ENCODE measurements at regions not wholly inside any gene's neighbourhood (a gene's known extent, or its start where the extent isn't known, plus 50 kb on each side); places are given as distances from the start of the nearest gene placed in this dataset.
"Not testable (repeated sequence)": the region's sequence is repeated elsewhere in the genome, so short reads cannot be mapped to it uniquely, and the experiment has no call there.

- not testable (repeated sequence) for H3K9me3 ChIP-seq (ENCODE audit: control insufficient read depth, low read length); H3K36me3 ChIP-seq (ENCODE audit: control insufficient read depth, insufficient read depth, low read length, severe bottlenecking); H3K27me3 ChIP-seq (replicated peaks; ENCODE audit: control insufficient read depth, insufficient read depth, low read length); H3K9ac ChIP-seq (ENCODE audit: low read length); DNase-seq (ENCODE audit: low read depth); H3K4me1 ChIP-seq (ENCODE audit: control insufficient read depth, insufficient read depth, low read length); H3K4me3 ChIP-seq (ENCODE audit: low read length)
These were observed 524.6 kb downstream of the FOXD4L4 start for GRCh38 chr9:66261576-66261975.

- H3K9ac ChIP-seq (ENCODE audit: low read length); H3K4me1 ChIP-seq (ENCODE audit: control insufficient read depth, insufficient read depth, low read length); H3K36me3 ChIP-seq (ENCODE audit: control insufficient read depth, insufficient read depth, low read length, severe bottlenecking); H3K9me3 ChIP-seq (ENCODE audit: control insufficient read depth, low read length); DNase-seq (ENCODE audit: low read depth); H3K4me3 ChIP-seq (ENCODE audit: low read length); H3K27me3 ChIP-seq (replicated peaks; ENCODE audit: control insufficient read depth, insufficient read depth, low read length): not testable (repeated sequence)
These were observed 526.7 kb downstream of the FOXD4L4 start for GRCh38 chr9:66263621-66264020.

- H3K9ac ChIP-seq (ENCODE audit: low read length); DNase-seq (ENCODE audit: low read depth); H3K27me3 ChIP-seq (replicated peaks; ENCODE audit: control insufficient read depth, insufficient read depth, low read length); H3K4me3 ChIP-seq (ENCODE audit: low read length); H3K9me3 ChIP-seq (ENCODE audit: control insufficient read depth, low read length); H3K4me1 ChIP-seq (ENCODE audit: control insufficient read depth, insufficient read depth, low read length); H3K36me3 ChIP-seq (ENCODE audit: control insufficient read depth, insufficient read depth, low read length, severe bottlenecking): not testable (repeated sequence)
These were observed 527.8 kb downstream of the FOXD4L4 start for GRCh38 chr9:66264786-66265185.

- not testable (repeated sequence) for DNase-seq (ENCODE audit: low read depth); H3K4me3 ChIP-seq (ENCODE audit: low read length); H3K36me3 ChIP-seq (ENCODE audit: control insufficient read depth, insufficient read depth, low read length, severe bottlenecking); H3K27me3 ChIP-seq (replicated peaks; ENCODE audit: control insufficient read depth, insufficient read depth, low read length); H3K9me3 ChIP-seq (ENCODE audit: control insufficient read depth, low read length); H3K9ac ChIP-seq (ENCODE audit: low read length); H3K4me1 ChIP-seq (ENCODE audit: control insufficient read depth, insufficient read depth, low read length)
These were observed 529.3 kb downstream of the FOXD4L4 start for GRCh38 chr9:66266202-66266601.

- H3K9me3 ChIP-seq (ENCODE audit: control insufficient read depth, low read length); H3K27me3 ChIP-seq (replicated peaks; ENCODE audit: control insufficient read depth, insufficient read depth, low read length); H3K4me1 ChIP-seq (ENCODE audit: control insufficient read depth, insufficient read depth, low read length); H3K9ac ChIP-seq (ENCODE audit: low read length); DNase-seq (ENCODE audit: low read depth); H3K36me3 ChIP-seq (ENCODE audit: control insufficient read depth, insufficient read depth, low read length, severe bottlenecking); H3K4me3 ChIP-seq (ENCODE audit: low read length): not testable (repeated sequence)
These were observed 530.0 kb downstream of the FOXD4L4 start for GRCh38 chr9:66266856-66267430.

GRCh38 chr9:66267684-66268083, 530.7 kb downstream of the FOXD4L4 start:
- not testable (repeated sequence) for H3K9ac ChIP-seq (ENCODE audit: low read length); H3K4me1 ChIP-seq (ENCODE audit: control insufficient read depth, insufficient read depth, low read length); H3K4me3 ChIP-seq (ENCODE audit: low read length); DNase-seq (ENCODE audit: low read depth); H3K36me3 ChIP-seq (ENCODE audit: control insufficient read depth, insufficient read depth, low read length, severe bottlenecking); H3K9me3 ChIP-seq (ENCODE audit: control insufficient read depth, low read length); H3K27me3 ChIP-seq (replicated peaks; ENCODE audit: control insufficient read depth, insufficient read depth, low read length)

- not testable (repeated sequence) for H3K4me1 ChIP-seq (ENCODE audit: control insufficient read depth, insufficient read depth, low read length); H3K4me3 ChIP-seq (ENCODE audit: low read length)
These were observed 532.1 kb downstream of the FOXD4L4 start for GRCh38 chr9:66269024-66269423.

GRCh38 chr9:66269783-66270182, 532.8 kb downstream of the FOXD4L4 start:
- not testable (repeated sequence) for H3K9me3 ChIP-seq (ENCODE audit: control insufficient read depth, low read length); H3K36me3 ChIP-seq (ENCODE audit: control insufficient read depth, insufficient read depth, low read length, severe bottlenecking); H3K27me3 ChIP-seq (replicated peaks; ENCODE audit: control insufficient read depth, insufficient read depth, low read length); DNase-seq (ENCODE audit: low read depth); H3K9ac ChIP-seq (ENCODE audit: low read length); H3K4me1 ChIP-seq (ENCODE audit: control insufficient read depth, insufficient read depth, low read length)
- peak overlapping the region; percentile 82 for H3K4me3 ChIP-seq (ENCODE audit: low read length)

More at GRCh38 chr9:66269024-66269423, 532.1 kb downstream of the FOXD4L4 start:
- not testable (repeated sequence) for H3K27me3 ChIP-seq (replicated peaks; ENCODE audit: control insufficient read depth, insufficient read depth, low read length); H3K9me3 ChIP-seq (ENCODE audit: control insufficient read depth, low read length); DNase-seq (ENCODE audit: low read depth); H3K36me3 ChIP-seq (ENCODE audit: control insufficient read depth, insufficient read depth, low read length, severe bottlenecking); H3K9ac ChIP-seq (ENCODE audit: low read length)

- H3K4me3 ChIP-seq (ENCODE audit: low read length); H3K4me1 ChIP-seq (ENCODE audit: control insufficient read depth, insufficient read depth, low read length); H3K9ac ChIP-seq (ENCODE audit: low read length); H3K27me3 ChIP-seq (replicated peaks; ENCODE audit: control insufficient read depth, insufficient read depth, low read length); H3K9me3 ChIP-seq (ENCODE audit: control insufficient read depth, low read length); H3K36me3 ChIP-seq (ENCODE audit: control insufficient read depth, insufficient read depth, low read length, severe bottlenecking); DNase-seq (ENCODE audit: low read depth): not testable (repeated sequence)
These were observed 541.9 kb downstream of the FOXD4L4 start for GRCh38 chr9:66278809-66279208.

Data from adipocyte (in vitro differentiated cells).